ENCODE measurements at regions not wholly inside any gene's neighbourhood (a gene's known extent, or its start where the extent isn't known, plus 50 kb on each side); places are given as distances from the start of the nearest gene placed in this dataset.

DNA sequence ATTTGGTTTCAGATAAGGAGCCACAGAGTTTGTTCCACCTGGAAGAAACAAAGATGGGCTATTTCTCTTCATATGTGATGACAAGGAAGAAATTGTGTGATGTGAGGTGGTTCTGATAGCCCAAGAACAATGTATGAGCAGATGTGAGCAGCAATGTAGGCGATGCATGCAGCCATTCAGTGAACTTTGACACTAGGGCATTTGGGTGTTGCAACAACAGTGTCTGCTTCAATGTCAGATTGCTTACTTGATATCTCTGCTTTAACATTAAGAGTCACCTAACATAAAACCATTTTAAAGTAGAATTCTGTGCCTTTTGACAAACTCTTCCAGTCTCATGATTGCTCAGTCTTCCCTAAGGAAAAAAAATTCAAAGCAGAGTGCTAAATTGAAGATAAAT is 865.4 kb downstream of the SLITRK6 start:
- TF ChIP-seq ZFX (IDR thresholded peaks at IDR 0.05) (no peak), POLR2A (IDR thresholded peaks at IDR 0.05; ENCODE audit: borderline replicate concordance, extremely low read depth, insufficient read depth, insufficient read length) (no peak), EZH2 (IDR thresholded peaks at IDR 0.05) (no peak), CTCF (IDR thresholded peaks at IDR 0.05 in 2 of 3, conservative IDR thresholded peaks at IDR 0.05 in 1 of 3; ENCODE audit: borderline replicate concordance in 1 of 3, insufficient read depth in 1 of 3, low read depth in 2 of 3, low read length in 2 of 3) (no peak), TCF7L2 (IDR thresholded peaks at IDR 0.05; ENCODE audit: borderline replicate concordance, extremely low read depth, insufficient read depth, insufficient read length) (no peak), FOSL1 (IDR thresholded peaks at IDR 0.05; ENCODE audit: low read depth) (no peak), ELF1 (IDR thresholded peaks at IDR 0.05; ENCODE audit: borderline replicate concordance, low read depth) (no peak)
- TF ChIP-seq, protein P1, sequence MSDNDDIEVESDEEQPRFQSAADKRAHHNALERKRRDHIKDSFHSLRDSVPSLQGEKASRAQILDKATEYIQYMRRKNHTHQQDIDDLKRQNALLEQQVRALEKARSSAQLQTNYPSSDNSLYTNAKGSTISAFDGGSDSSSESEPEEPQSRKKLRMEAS (IDR thresholded peaks at IDR 0.05), result no peak
- TF ChIP-seq, protein P2, sequence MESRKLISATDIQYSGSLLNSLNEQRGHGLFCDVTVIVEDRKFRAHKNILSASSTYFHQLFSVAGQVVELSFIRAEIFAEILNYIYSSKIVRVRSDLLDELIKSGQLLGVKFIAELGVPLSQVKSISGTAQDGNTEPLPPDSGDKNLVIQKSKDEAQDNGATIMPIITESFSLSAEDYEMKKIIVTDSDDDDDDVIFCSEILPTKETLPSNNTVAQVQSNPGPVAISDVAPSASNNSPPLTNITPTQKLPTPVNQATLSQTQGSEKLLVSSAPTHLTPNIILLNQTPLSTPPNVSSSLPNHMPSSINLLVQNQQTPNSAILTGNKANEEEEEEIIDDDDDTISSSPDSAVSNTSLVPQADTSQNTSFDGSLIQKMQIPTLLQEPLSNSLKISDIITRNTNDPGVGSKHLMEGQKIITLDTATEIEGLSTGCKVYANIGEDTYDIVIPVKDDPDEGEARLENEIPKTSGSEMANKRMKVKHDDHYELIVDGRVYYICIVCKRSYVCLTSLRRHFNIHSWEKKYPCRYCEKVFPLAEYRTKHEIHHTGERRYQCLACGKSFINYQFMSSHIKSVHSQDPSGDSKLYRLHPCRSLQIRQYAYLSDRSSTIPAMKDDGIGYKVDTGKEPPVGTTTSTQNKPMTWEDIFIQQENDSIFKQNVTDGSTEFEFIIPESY (IDR thresholded peaks at IDR 0.05; ENCODE audit: extremely low read depth, insufficient replicate concordance, low read length), result no peak

Data from HCT116 (cell line).